Tibial nerve (tissue), 4 donors: ENCODE measurements at regions not wholly inside any gene's neighbourhood (a gene's known extent, or its start where the extent isn't known, plus 50 kb on each side); places are given as distances from the start of the nearest gene placed in this dataset.

Experiments used
- DNase-seq, 2 donors: peaks; one replicate each; pipeline ENCODE4 v3.0.0-alpha.2; 2019; ENCODE audit warnings: low spot score in 2 of 2
- H3K27ac ChIP-seq, 4 donors: fragments of 200-600 bp; sonication (generic) in 3 of 4; one replicate each; pipeline ENCODE4 v1.5.1; 2017 to 2019; ENCODE audit warnings: mild to moderate bottlenecking in 1 of 4
- H3K27me3 ChIP-seq, 2 donors: fragments of 200-600 bp; sonication (generic) in 1 of 2; one replicate each; pipeline versions ENCODE4 v1.5.1 to v1.6.0; 2017 to 2019
- H3K36me3 ChIP-seq, 3 donors: fragments of 200-600 bp; sonication (generic); one replicate each; pipeline ENCODE4 v1.5.1; 2018 to 2019
- H3K4me1 ChIP-seq, 4 donors: fragments of 200-600 bp; sonication (generic) in 3 of 4; one replicate each; pipeline ENCODE4 v1.5.1; 2017 to 2019
- H3K4me3 ChIP-seq, 4 donors: fragments of 200-600 bp; sonication (generic) in 3 of 4; one replicate each; pipeline ENCODE4 v1.5.1; 2017 to 2019; ENCODE audit warnings: mild to moderate bottlenecking in 1 of 4, moderate library complexity in 1 of 4
- H3K9me3 ChIP-seq, 4 donors: fragments of 200-600 bp; sonication (generic) in 3 of 4; one replicate each; pipeline ENCODE4 v1.5.1; 2017 to 2019
- CTCF ChIP-seq, 5 experiments: fragments of 200-600 bp in 3 of 5; fragments of 450-650 bp in 2 of 5; sonication (generic) in 3 of 5; IDR thresholded peaks; one replicate each; pipeline ENCODE4 v1.5.1; 2016 to 2019; ENCODE audit warnings: antibody characterized with exemption in 5 of 5, mild to moderate bottlenecking in 3 of 5, moderate library complexity in 2 of 5
- EP300 ChIP-seq, 2 donors: sonication (generic); formaldehyde crosslinking; IDR thresholded peaks; one replicate each; pipeline ENCODE4 v1.6.1; 2017; ENCODE audit warnings: antibody characterized with exemption in 2 of 2, mild to moderate bottlenecking in 1 of 2
- POLR2A ChIP-seq, 2 donors: fragments of 450-650 bp; IDR thresholded peaks; one replicate each; pipeline ENCODE4 v1.6.1; 2017; ENCODE audit warnings: antibody characterized with exemption in 2 of 2, mild to moderate bottlenecking in 2 of 2, moderate library complexity in 2 of 2
- WGBS, 2 donors: methylation state at CpG; one replicate each; pipeline ENCODE4 v1.1.5; 2018; 5-methylcytosine and 5-hydroxymethylcytosine counted together

DNA sequence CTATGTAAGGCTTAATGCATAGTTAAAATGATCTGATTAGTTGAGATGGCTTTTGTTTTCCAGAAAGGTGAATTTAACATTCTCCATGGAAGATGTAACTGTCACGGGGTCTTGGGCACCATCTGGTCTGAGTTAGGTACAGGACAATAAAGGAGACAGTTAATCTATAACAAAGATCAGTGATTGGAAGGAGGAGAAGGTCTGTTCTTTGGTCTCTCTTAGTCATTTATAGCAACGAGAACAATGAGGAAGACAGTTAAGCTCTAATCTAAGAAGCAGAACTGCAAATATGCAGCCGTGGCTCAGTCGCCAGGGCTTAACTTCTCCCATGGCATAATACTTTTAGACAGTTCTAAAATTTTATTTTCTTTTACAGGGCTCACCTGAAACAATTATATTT is 405.5 kb upstream of the SULF2 start:
- Histone ChIP-seq H3K4me1 (no peaks in the 10 kb centered on the region), H3K27me3 (no peaks in the 10 kb centered on the region), H3K36me3 (no peaks in the 10 kb centered on the region), H3K4me3 (no peak overlapping the region), H3K27ac (no peak overlapping the region), H3K9me3 (no peaks in the 10 kb centered on the region)
- 52 to 66% methylated on average over 4 of the region's 4 CpGs for WGBS, 2 donors
- TF ChIP-seq CTCF (IDR thresholded peaks at IDR 0.05) (no peak), EP300 (IDR thresholded peaks at IDR 0.05) (no peak), POLR2A (IDR thresholded peaks at IDR 0.05) (no peak)
- no peak for DNase-seq

DNA sequence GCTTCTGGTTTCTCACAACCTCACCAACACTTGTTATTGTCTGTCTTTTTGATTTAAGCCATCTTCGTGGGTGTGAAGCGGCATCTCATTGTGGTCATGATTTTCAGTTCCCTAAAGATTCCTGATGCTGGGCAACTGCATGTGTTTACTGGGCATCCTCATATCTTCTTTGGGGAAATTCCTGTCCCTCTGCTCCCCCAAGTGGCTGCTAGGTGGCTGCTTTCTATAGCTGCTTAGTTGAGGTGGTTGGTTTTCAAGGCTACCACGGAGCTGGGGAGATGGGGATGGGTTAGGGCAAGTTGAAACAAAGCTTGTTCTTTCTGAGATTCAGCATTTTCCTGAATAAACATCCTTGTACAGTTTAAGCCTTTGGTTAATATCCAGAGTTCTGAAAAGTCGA is 403.9 kb upstream of the SULF2 start:
- no peak for TF ChIP-seq POLR2A (IDR thresholded peaks at IDR 0.05)
- TF ChIP-seq CTCF (IDR thresholded peaks at IDR 0.05) = no peak
- no peak for TF ChIP-seq EP300 (IDR thresholded peaks at IDR 0.05)
- Histone ChIP-seq H3K27me3 (no peaks in the 10 kb centered on the region), H3K4me1 (no peaks in the 10 kb centered on the region), H3K27ac (no peak overlapping the region), H3K36me3 (no peaks in the 10 kb centered on the region), H3K9me3 (no peaks in the 10 kb centered on the region), H3K4me3 (no peak overlapping the region)
- 59 to 66% methylated on average over 4 of the region's 4 CpGs for WGBS, 2 donors
- DNase-seq = no peak

- no peak overlapping the region for H3K4me3 ChIP-seq
- WGBS, 2 donors = 73 to 78% methylated on average over 7 of the region's 7 CpGs
- no peaks in the 10 kb centered on the region for H3K36me3 ChIP-seq
- H3K27me3 ChIP-seq = no peaks in the 10 kb centered on the region
- TF ChIP-seq EP300 (IDR thresholded peaks at IDR 0.05) (no peak), CTCF (IDR thresholded peaks at IDR 0.05) (no peak), POLR2A (IDR thresholded peaks at IDR 0.05) (no peak)
- H3K27ac ChIP-seq = no peak overlapping the region
- no peaks in the 10 kb centered on the region for H3K9me3 ChIP-seq
- no peak for DNase-seq
- no peaks in the 10 kb centered on the region for H3K4me1 ChIP-seq
Observed at GRCh38 chr20:48187851-48188250, 402.6 kb upstream of the SULF2 start.

DNA sequence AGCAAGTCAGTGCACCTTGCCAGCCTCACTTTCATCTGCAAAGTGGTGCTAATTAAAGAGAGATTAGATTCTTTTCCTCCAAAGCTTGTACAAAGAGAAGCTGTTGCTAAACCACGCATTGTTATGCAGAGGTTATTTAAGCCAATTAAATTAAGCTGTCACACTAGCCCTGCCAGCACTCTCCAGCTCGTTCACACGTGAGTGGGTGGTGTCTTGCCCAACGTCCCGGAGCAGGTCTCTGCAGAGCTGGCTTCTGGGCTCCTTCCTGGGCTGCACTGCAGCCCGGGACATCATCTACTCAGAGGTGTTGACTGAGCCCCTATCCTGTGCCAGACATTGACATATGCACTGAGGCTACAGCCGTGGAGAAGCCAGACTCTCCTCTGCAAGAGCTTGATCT is 401.6 kb upstream of the SULF2 start:
- H3K36me3 ChIP-seq = no peaks in the 10 kb centered on the region
- 64 to 71% methylated on average over 7 of the region's 7 CpGs for WGBS, 2 donors
- no peak overlapping the region for H3K4me3 ChIP-seq
- TF ChIP-seq EP300 (IDR thresholded peaks at IDR 0.05) = no peak
- TF ChIP-seq POLR2A (IDR thresholded peaks at IDR 0.05) = no peak
- no peak for TF ChIP-seq CTCF (IDR thresholded peaks at IDR 0.05)
- DNase-seq = no peak
- H3K4me1 ChIP-seq = no peaks in the 10 kb centered on the region
- H3K9me3 ChIP-seq = no peaks in the 10 kb centered on the region
- H3K27me3 ChIP-seq = no peaks in the 10 kb centered on the region
- H3K27ac ChIP-seq = no peak overlapping the region

GRCh38 chr20:48186447-48186846 is 401.2 kb upstream of the SULF2 start:
- H3K27ac ChIP-seq = no peak overlapping the region
- DNase-seq = no peak
- H3K4me3 ChIP-seq = no peak overlapping the region
- H3K36me3 ChIP-seq = no peaks in the 10 kb centered on the region
- WGBS, 2 donors = 55 to 75% methylated on average over 2 of the region's 2 CpGs
- no peaks in the 10 kb centered on the region for H3K9me3 ChIP-seq
- H3K4me1 ChIP-seq = no peaks in the 10 kb centered on the region
- TF ChIP-seq EP300 (IDR thresholded peaks at IDR 0.05) (no peak), CTCF (IDR thresholded peaks at IDR 0.05) (no peak), POLR2A (IDR thresholded peaks at IDR 0.05) (no peak)
- H3K27me3 ChIP-seq = no peaks in the 10 kb centered on the region
